Smooth muscle cell (in vitro differentiated cells): ENCODE measurements at regions not wholly inside any gene's neighbourhood (a gene's known extent, or its start where the extent isn't known, plus 50 kb on each side); places are given as distances from the start of the nearest gene placed in this dataset.

Source experiments
- DNase-seq: peaks from one replicate; lab custom pipeline; 2025; ENCODE audit not compliant: unreplicated experiment; lab: John Stamatoyannopoulos, UW
- H2AFZ ChIP-seq: fragments of 200-600 bp; sonication (generic); 2 replicates; pipeline ENCODE4 v1.6.0; 2016; ENCODE audit warnings: antibody characterized with exemption, low read depth, mild to moderate bottlenecking
- H3F3A ChIP-seq: fragments of 200-600 bp; sonication (generic); 2 replicates; pipeline ENCODE4 v1.6.0; 2017; ENCODE audit warnings: antibody characterized with exemption, low read depth
- H3K27ac ChIP-seq: fragments of 200-600 bp; sonication (generic); 2 replicates; pipeline ENCODE4 v1.5.1; 2016; ENCODE audit warnings: low read depth, mild to moderate bottlenecking
- H3K27me3 ChIP-seq: fragments of 200-600 bp; sonication (generic); 2 replicates; pipeline ENCODE4 v1.6.1; 2016; ENCODE audit warnings: low read depth, mild to moderate bottlenecking
- H3K36me3 ChIP-seq: fragments of 200-600 bp; sonication (generic); 2 replicates; pipeline ENCODE4 v1.5.1; 2016; ENCODE audit warnings: low read depth
- H3K4me1 ChIP-seq: fragments of 200-600 bp; sonication (generic); 2 replicates; pipeline ENCODE4 v1.5.1; 2016; ENCODE audit warnings: low read depth
- H3K4me2 ChIP-seq: fragments of 200-600 bp; sonication (generic); 2 replicates; pipeline ENCODE4 v1.6.0; 2016; ENCODE audit warnings: mild to moderate bottlenecking
- H3K4me3 ChIP-seq: fragments of 200-600 bp; sonication (generic); 2 replicates; pipeline ENCODE4 v1.5.1; 2016; ENCODE audit warnings: mild to moderate bottlenecking
- H3K79me2 ChIP-seq: fragments of 200-600 bp; sonication (generic); 2 replicates; pipeline ENCODE4 v1.6.0; 2016; ENCODE audit warnings: low read depth, mild to moderate bottlenecking
- H3K9ac ChIP-seq: fragments of 200-600 bp; sonication (generic); 2 replicates; pipeline ENCODE4 v1.6.0; 2016; ENCODE audit warnings: low read depth
- H3K9me3 ChIP-seq: fragments of 200-600 bp; sonication (generic); replicated peaks from 2 replicates; pipeline ENCODE4 v1.5.1; 2016; ENCODE audit warnings: low read depth
- H4K20me1 ChIP-seq: fragments of 200-600 bp; sonication (generic); 2 replicates; pipeline ENCODE4 v1.6.0; 2016; ENCODE audit warnings: low read depth
- WGBS: methylation state at CpG from one replicate; pipeline ENCODE4 v1.1.7; 2016; ENCODE audit warnings: low lambda C conversion rate; 5-methylcytosine and 5-hydroxymethylcytosine counted together
- TF ChIP-seq, protein P1 (sequence below): fragments of 200-600 bp; sonication (generic); IDR thresholded peaks from 2 replicates; pipeline ENCODE4 v1.5.1; 2017; ENCODE audit warnings: borderline replicate concordance, mild to moderate bottlenecking, antibody characterized with exemption; ENCODE audit not compliant: insufficient read depth, poor library complexity, severe bottlenecking

DNA sequence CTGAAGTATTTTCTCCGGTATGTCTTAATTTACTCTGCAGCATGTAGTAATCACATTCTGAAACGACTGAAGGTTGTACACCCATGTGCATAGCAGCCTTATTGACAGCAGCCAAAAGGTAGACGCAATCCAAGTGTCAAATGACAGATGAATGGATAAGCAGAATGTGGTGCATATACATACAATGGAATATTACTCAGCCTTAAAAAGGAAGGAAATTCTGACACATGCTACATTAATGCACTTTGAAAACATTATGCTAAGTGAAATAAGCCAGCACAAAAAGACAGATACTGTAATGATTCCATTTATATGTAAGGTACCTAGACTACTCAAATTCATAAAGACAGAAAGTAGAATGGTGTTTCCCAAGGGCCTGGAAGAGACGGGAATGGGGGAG is 88.0 kb upstream of the EFEMP1 start:
- Histone ChIP-seq H3K79me2 (no peaks in the 10 kb centered on the region), H4K20me1 (no peaks in the 10 kb centered on the region), H3K27me3 (peaks cover under 1% of the 10 kb centered on the region), H3K36me3 (no peaks in the 10 kb centered on the region), H3K9ac (no peak overlapping the region), H3F3A (no peaks in the 10 kb centered on the region), H3K27ac (no peak overlapping the region), H2AFZ (no peak overlapping the region), H3K4me2 (no peak overlapping the region), H3K9me3 (no peaks in the 10 kb centered on the region), H3K4me1 (peaks cover 35% of the 10 kb centered on the region), H3K4me3 (no peak overlapping the region)
- 90% methylated on average over 4 of the region's 4 CpGs for WGBS
- TF ChIP-seq, protein P1, sequence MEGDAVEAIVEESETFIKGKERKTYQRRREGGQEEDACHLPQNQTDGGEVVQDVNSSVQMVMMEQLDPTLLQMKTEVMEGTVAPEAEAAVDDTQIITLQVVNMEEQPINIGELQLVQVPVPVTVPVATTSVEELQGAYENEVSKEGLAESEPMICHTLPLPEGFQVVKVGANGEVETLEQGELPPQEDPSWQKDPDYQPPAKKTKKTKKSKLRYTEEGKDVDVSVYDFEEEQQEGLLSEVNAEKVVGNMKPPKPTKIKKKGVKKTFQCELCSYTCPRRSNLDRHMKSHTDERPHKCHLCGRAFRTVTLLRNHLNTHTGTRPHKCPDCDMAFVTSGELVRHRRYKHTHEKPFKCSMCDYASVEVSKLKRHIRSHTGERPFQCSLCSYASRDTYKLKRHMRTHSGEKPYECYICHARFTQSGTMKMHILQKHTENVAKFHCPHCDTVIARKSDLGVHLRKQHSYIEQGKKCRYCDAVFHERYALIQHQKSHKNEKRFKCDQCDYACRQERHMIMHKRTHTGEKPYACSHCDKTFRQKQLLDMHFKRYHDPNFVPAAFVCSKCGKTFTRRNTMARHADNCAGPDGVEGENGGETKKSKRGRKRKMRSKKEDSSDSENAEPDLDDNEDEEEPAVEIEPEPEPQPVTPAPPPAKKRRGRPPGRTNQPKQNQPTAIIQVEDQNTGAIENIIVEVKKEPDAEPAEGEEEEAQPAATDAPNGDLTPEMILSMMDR, result no peak
- DNase-seq, result no peak

DNA sequence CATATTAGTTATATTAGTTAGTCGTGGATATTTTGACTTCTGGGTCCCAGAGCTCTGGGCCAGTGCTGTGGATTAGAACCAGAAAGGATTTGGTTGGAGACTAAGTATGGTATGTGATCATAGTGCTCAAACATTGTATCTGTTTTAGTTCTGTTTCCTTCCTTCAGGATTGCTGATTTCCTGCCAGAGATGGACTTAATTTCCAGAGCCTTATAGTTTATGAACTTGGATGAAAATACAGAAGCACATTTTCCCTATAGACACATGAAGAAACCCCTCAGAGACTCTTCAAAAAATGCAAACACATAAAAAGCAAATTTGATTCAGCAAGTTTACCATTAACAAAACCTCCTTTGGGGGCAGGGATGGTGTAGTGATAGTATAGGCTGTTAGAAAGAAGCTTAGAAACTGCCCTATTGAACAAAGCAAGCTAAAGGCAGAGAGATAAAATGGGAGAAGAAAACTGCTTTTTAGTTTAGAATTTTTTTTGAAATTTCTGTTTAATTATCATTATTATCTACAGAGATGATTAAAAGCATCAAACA is 88.7 kb upstream of the EFEMP1 start:
- no peak overlapping the region for H2AFZ ChIP-seq
- 67% methylated on average over 1 of the region's 1 CpG for WGBS
- no peaks in the 10 kb centered on the region for H4K20me1 ChIP-seq
- no peak overlapping the region for H3K4me3 ChIP-seq
- no peak overlapping the region for H3K4me2 ChIP-seq
- peaks cover 35% of the 10 kb centered on the region for H3K4me1 ChIP-seq
- no peaks in the 10 kb centered on the region for H3K27me3 ChIP-seq
- no peaks in the 10 kb centered on the region for H3K9me3 ChIP-seq
- no peaks in the 10 kb centered on the region for H3F3A ChIP-seq
- no peak overlapping the region for H3K9ac ChIP-seq
- H3K79me2 ChIP-seq, result no peaks in the 10 kb centered on the region
- no peaks in the 10 kb centered on the region for H3K36me3 ChIP-seq
- no peak overlapping the region for H3K27ac ChIP-seq
- TF ChIP-seq, protein P1, result no peak
- DNase-seq, result no peak

DNA sequence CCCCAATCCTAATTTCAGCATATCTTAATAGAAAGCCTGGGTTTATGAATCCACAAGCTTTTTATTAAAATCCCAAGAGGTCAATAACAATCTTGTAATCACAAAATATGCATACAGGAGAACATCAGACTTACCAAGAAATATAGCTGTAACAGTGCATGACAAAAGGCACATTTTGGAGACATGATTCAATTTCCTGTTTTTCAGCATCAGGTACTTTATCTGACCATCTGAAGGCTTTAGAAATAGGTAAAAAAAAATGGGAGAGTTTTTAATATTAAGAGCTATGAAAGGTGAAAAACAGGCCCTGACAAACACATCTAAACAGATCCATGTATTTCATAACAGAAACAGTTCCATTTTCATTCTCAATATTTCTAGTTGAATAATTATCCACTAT is 89.9 kb upstream of the EFEMP1 start:
- no peak overlapping the region for H3K4me3 ChIP-seq
- peaks cover 5% of the 10 kb centered on the region for H3K27me3 ChIP-seq
- H3K4me2 ChIP-seq, result no peak overlapping the region

More for the DNA sequence above, 89.9 kb upstream of the EFEMP1 start:
- DNase-seq, result no peak
- Histone ChIP-seq H3K4me1 (peaks cover 27% of the 10 kb centered on the region), H3K9me3 (no peaks in the 10 kb centered on the region), H2AFZ (peak overlapping the region; percentile 57), H3F3A (no peaks in the 10 kb centered on the region), H4K20me1 (no peaks in the 10 kb centered on the region), H3K9ac (no peak overlapping the region), H3K79me2 (no peaks in the 10 kb centered on the region), H3K36me3 (no peaks in the 10 kb centered on the region), H3K27ac (no peak overlapping the region)
- TF ChIP-seq, protein P1, result no peak
